ENCODE measurements at regions not wholly inside any gene's neighbourhood (a gene's known extent, or its start where the extent isn't known, plus 50 kb on each side); places are given as distances from the start of the nearest gene placed in this dataset.
A peak's percentile ranks its signal among the peaks of the same experiment; 100 is the strongest.

- intact Hi-C loops (cut with DNase I): no loop called here
- WGBS, 2 donors: 69 to 77% methylated on average over 2 of the region's 2 CpGs
- ATAC-seq: no peak
Measured at GRCh38 chr12:23434154-23434553, 515.3 kb downstream of the SOX5 start.

GRCh38 chr12:23446746-23447145 is 502.7 kb downstream of the SOX5 start:
- 5 to 9% methylated on average over 3 of the region's 3 CpGs for WGBS, 2 donors
- ATAC-seq: no peak

More at GRCh38 chr12:23434154-23434553, 515.3 kb downstream of the SOX5 start:
- Histone ChIP-seq H3K27ac (no peak overlapping the region), H3K9me3 (no peaks in the 10 kb centered on the region), H3K4me1 (no peaks in the 10 kb centered on the region), H3K27me3 (no peaks in the 10 kb centered on the region), H3K36me3 (replicated peaks in 1 of 2; ENCODE audit: insufficient read depth in 1 of 2, low read depth in 2 of 2) (no peaks in the 10 kb centered on the region), H3K4me3 (no peak overlapping the region)
- no peak for TF ChIP-seq POLR2A (IDR thresholded peaks at IDR 0.05)
- DNase-seq: no peak

GRCh38 chr12:23450810-23451209 is 498.7 kb downstream of the SOX5 start:
- TF ChIP-seq POLR2A (IDR thresholded peaks at IDR 0.05) (no peak), CTCF (IDR thresholded peaks at IDR 0.05) (no peak)

More at GRCh38 chr12:23446746-23447145, 502.7 kb downstream of the SOX5 start:
- H3K36me3 ChIP-seq (replicated peaks in 1 of 2; ENCODE audit: insufficient read depth in 1 of 2, low read depth in 2 of 2): no peaks in the 10 kb centered on the region
- H3K9me3 ChIP-seq: no peaks in the 10 kb centered on the region
- no peak for TF ChIP-seq POLR2A (IDR thresholded peaks at IDR 0.05)
- TF ChIP-seq CTCF (IDR thresholded peaks at IDR 0.05): no peak
- no peak overlapping the region for H3K4me3 ChIP-seq
- intact Hi-C loops (cut with DNase I): no loop called here
- H3K27me3 ChIP-seq: no peaks in the 10 kb centered on the region
- H3K4me1 ChIP-seq: no peaks in the 10 kb centered on the region
- DNase-seq: peak in 1 of 4 donors; percentile 13
- no peak overlapping the region for H3K27ac ChIP-seq

GRCh38 chr12:23455283-23455682 is 494.2 kb downstream of the SOX5 start:
- ATAC-seq (no peak), DNase-seq (no peak)
- Histone ChIP-seq H3K27me3 (no peaks in the 10 kb centered on the region), H3K4me1 (no peaks in the 10 kb centered on the region), H3K27ac (no peak overlapping the region), H3K36me3 (replicated peaks in 1 of 2; ENCODE audit: insufficient read depth in 1 of 2, low read depth in 2 of 2) (no peaks in the 10 kb centered on the region), H3K9me3 (no peaks in the 10 kb centered on the region), H3K4me3 (no peak overlapping the region)
- 63 to 64% methylated on average over 2 of the region's 2 CpGs for WGBS, 2 donors
- TF ChIP-seq CTCF (IDR thresholded peaks at IDR 0.05) (no peak), POLR2A (IDR thresholded peaks at IDR 0.05) (no peak)
- intact Hi-C loops (cut with DNase I): no loop called here

More at GRCh38 chr12:23450810-23451209, 498.7 kb downstream of the SOX5 start:
- Histone ChIP-seq H3K9me3 (no peaks in the 10 kb centered on the region), H3K27ac (no peak overlapping the region), H3K4me1 (no peaks in the 10 kb centered on the region), H3K4me3 (no peak overlapping the region), H3K36me3 (replicated peaks in 1 of 2; ENCODE audit: insufficient read depth in 1 of 2, low read depth in 2 of 2) (no peaks in the 10 kb centered on the region), H3K27me3 (no peaks in the 10 kb centered on the region)
- WGBS, 2 donors: 72 to 78% methylated on average over 1 of the region's 1 CpG
- ATAC-seq (no peak), DNase-seq (no peak)
- intact Hi-C loops (cut with DNase I): no loop called here

GRCh38 chr12:23458640-23459039 is 490.8 kb downstream of the SOX5 start:
- H3K36me3 ChIP-seq (replicated peaks in 1 of 2; ENCODE audit: insufficient read depth in 1 of 2, low read depth in 2 of 2): no peaks in the 10 kb centered on the region
- H3K27me3 ChIP-seq: no peaks in the 10 kb centered on the region
- H3K27ac ChIP-seq: no peak overlapping the region
- TF ChIP-seq CTCF (IDR thresholded peaks at IDR 0.05): no peak
- no peak for TF ChIP-seq POLR2A (IDR thresholded peaks at IDR 0.05)
- intact Hi-C loops (cut with DNase I): no loop called here
- ATAC-seq (no peak), DNase-seq (no peak)
- 83 to 89% methylated on average over 2 of the region's 2 CpGs for WGBS, 2 donors
- no peak overlapping the region for H3K4me3 ChIP-seq
- no peaks in the 10 kb centered on the region for H3K4me1 ChIP-seq
- no peaks in the 10 kb centered on the region for H3K9me3 ChIP-seq
